Erythroblast (primary cell): ENCODE measurements at regions not wholly inside any gene's neighbourhood (a gene's known extent, or its start where the extent isn't known, plus 50 kb on each side); places are given as distances from the start of the nearest gene placed in this dataset.

Experiments used
- GATA1 ChIP-seq: IDR thresholded peaks from 2 replicates; pipeline ENCODE4 v1.6.1; 2011; ENCODE audit warnings: low read depth, mild to moderate bottlenecking, control low read depth, low read length, moderate library complexity
- POLR2A ChIP-seq: IDR thresholded peaks from 2 replicates; pipeline ENCODE4 v1.6.1; 2011; ENCODE audit warnings: mild to moderate bottlenecking, low read length

DNA sequence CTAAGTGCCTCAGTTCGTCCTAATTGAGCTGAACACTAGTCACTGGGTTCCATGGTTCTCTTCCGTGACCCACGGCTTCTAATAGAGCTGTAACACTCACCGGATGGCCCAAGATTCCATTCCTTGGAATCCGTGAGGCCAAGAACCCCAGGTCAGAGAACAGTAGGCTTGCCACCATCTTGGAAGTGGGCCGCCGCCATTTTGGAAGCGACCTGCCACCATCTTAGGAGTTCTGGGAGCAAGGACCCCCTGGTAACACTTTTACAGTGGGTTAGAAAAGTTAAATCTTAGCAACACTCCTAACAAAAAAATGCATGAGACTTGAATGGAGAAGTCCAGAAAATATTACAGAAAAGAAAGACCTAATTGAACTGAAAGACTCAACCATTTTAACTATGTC, 84.5 kb downstream of the TMEM18 start:
- TF ChIP-seq POLR2A (no peak), GATA1 (no peak)
